Kasumi-1 (cell line): ENCODE measurements at regions not wholly inside any gene's neighbourhood (a gene's known extent, or its start where the extent isn't known, plus 50 kb on each side); places are given as distances from the start of the nearest gene placed in this dataset.

Experiments
- DNase-seq, 2 experiments: peaks; one replicate each; lab custom pipeline; 2025; lab: John Stamatoyannopoulos, UW

DNA sequence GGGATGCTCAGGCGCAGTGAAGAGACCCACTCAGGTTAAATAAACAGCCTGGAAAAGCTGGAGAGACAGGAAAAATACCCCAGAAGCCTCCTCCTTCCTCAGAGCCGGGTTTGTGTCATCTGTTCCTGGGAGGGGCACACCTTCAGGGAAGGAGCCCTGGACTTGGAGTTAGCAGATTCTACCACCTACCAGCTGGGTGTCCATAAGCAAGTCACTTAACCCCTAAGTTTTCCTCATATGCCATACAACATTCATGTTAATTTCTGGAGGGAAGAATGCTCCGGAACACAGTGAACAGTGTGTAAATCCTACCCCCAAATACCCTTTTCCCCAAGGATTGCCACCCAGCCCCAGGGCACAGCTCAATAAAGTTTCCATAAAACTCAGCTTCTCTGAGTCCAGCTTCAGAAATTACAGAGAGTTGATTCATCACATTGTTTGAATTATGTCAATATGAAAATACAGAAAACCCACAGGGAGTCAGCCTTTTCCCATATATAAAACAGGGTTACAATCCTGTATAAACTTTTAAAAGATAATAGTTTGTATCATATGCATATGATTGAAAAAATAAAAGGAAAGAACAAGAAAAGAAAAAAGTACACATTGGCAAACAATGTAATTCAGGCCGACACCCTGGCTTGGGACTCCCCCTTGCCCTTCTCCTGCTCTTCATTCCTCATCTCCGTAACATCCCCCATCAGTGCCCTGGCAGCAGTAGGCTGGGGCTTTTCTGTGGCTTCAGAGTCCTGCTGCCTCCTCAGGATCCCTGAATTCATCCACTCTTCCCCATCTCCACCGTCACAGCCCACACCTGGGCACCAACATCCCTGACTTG lies 291.8 kb upstream of the USP24 start:
- no peak for DNase-seq

DNA sequence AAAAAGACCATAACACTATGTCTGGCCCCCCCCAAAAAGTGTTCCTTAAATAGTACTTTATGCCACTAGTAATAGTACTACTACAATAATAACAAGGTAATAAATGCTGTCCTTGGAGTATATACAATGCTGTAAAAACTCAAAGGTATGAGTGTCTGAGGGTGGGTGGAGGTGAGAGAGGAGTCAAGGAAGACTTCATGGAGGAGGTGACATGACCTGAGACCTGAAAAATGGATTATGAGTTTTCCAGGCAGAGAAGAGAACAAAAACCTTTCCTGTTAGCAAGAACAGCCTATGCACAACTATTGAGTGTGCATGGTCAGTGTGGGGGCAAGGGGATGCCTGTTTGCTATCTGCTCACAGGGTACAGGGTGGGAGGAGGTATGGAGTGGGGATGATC lies 290.2 kb upstream of the USP24 start:
- no peak for DNase-seq

DNA sequence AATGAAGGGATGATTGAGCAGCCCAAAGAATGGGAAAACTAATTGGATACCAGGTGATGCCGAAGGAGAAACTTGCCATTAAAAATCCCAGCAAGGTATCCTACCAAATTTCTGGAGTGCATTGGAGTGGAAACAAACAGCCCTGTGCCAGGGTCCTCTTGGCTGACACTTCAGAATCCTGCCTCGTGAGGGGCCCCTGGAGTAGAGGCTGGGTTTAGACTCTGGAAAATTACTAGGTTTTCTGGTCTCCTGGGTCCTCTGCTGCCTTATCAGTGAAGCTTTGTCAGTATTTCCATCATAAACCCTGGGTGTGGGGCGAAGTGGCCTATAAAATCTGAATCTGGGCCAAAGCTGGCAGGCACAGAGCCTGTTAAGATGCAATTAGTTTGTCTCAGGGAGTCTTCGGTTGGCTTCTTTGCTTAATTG lies 289.2 kb upstream of the USP24 start:
- DNase-seq: no peak

DNA sequence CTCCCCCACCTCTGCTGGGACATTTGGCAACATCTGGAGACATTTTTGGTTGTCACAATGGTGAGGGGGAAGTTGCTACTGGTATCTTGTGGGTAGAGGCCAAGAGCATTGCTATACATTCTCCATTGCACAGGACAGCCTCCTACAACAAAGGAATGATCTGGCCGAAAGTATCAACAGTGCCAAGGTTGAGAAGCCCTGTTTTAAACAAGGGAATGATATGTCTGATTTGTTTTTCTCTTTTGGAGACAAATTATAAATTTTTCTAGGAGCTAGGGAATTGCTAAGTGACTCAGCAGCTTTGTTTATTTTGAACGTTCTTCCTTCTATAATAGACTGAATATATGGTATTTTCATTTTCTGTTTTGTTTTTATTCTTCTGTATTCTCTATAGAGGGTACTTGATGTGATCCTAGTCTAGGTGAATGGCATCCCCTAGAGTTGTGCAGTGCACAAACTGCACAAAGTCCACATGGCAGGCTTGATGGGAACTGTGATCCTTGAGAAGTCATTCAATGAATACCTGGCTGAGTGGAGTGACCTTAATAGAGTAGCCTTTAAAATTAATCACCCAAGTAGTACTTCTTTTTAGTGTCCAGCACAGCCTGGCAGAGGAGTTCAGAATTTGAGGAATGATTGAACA lies 288.6 kb upstream of the USP24 start:
- no peak for DNase-seq

DNA sequence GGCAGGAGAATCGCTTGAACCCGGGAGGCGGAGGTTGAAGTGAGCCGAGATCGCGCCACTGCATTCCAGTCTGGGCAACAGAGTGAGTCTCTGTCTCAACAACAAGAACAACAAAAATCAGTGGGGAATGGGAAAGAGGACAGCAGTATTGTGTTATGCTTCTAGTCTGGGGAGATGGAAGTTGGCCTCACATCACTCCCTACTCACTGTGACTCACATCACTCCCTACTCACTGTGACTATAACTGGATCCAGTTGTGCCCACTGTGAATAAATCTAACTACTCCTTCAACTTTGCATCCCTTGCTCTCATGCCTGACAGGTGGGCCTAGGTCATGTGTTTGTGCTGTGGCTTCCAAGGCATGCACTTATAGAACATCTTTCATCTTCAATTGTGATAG lies 285.4 kb upstream of the USP24 start:
- no peak for DNase-seq

DNA sequence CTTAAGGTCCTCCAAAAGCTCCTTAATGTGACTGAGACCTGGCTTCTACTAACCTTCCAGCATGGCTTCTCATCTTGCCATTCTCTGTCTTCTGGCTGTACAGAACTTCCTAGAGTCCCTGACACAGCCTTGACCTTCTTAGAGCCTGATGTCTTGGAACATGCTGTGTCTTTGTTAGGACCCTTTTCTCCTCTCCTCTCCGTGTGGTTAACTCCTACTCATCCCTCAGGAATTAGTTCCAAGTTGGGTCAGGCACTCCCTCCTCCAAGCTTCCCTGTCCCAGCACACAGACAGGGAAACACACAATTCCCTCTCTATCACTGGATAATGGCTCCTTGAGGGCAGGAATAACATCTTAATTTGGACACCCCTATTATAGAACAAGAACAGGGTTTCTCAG lies 275.4 kb upstream of the USP24 start:
- DNase-seq: no peak

DNA sequence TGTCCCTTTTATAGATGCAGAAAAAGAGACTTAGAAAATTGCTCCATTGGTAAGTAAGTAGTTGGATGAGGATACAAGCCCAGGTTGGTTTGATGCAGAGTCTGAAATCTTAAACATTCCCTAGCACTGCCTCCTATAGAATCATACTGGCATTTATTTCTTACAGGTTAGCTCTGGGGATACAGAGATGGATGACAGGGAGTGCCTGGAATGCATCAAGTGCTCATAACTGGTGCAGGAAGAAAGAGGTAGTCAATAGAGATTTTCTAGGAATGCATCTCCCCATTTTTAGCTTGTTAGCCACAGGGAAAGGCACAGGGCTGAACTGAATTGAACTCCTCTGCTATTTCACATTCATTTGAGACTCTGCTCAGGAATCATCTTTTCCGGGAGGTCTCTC lies 269.0 kb upstream of the USP24 start:
- DNase-seq: no peak

DNA sequence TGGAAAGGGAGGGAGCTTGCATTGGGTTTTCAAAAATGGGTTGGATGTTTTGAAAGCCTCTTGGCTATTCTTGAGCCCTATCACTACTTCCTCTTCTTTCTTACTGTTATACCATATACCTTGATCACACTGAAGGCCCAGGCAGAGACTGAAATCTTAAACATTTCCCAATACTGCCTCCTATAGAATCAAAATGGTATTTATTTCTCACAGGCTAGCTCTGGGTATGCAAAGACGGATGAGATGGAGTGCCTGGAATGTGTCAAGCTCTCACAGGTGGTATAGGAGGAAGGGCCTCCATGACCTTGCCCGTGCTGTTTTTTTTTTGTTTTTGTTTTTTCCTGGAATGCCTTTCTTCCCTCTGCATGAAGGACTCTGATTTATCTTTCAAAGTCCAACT lies 268.4 kb upstream of the USP24 start:
- DNase-seq: peak in 1 of 2 experiments; percentile 9

DNA sequence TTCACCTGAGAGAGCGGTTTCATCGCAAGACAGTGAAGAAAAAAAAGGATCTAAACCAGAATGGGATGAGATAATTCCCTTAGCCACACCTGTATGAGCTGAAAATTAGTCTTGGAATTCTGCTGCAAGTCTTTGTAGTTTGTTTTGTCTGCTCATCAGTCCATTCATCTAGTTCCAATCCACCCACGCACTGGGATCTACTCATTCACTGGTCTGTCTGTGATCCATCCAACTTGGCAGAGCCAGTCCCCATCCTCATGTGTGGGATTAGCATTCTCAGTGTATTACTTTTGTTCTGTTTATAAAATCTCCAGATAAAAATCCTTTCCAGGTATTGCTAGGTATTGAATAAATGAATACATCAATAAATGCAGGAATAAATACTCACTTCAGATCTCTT lies 266.5 kb upstream of the USP24 start:
- no peak for DNase-seq

DNA sequence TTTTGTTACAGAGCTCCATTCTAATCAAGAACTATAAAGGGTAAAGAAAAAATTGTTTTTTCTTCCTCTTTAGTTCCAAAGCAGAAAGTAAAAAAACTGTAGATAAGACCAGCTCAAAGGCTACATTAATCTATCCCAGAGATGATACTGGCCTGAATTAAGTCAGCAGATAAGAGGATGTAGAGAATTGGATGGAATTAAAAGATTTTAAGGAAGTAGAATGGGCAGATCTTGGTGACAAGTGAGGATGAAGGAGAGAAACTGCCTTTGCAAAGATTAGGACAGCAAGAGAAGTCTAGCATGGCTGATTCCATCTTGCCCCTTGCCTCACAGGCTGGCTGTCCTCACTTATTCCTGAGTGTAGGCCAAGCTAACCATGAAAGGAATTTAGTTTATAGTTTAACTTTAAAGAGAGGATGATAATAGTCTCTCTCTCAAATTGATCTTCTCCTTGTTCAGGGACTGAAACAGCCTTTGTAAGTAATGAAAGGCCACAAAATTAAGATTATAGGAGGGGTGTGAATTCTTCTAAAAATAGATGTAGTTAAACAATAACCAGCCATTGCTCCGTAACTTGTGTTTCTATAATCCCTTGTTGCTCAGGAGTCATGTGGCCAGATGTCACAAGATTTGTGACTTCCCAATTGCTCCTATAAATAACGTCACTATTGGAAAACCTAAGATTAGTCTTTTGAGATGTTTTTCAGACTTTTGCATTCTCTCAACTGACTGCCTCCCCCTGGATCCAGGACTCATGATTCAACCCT lies 265.0 kb upstream of the USP24 start:
- DNase-seq: no peak

DNA sequence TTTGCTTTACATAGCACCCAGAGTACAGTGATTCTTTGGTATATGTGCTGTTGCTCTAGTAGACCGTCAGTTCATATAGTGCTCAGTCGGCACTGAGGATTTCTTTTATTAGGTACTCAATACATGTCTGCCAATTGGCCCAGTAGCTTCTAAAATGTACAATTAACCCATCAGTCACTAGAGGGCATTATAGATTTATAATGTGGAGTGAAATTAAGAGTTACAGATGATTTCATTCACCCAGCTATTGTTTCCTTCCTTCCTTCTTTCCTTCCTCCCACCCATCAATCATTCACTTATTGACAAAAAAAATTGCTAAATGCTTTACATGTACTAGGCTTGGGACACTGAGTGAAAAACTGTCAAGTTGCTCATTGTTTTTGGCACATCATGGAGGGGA lies 263.6 kb upstream of the USP24 start:
- peak; percentile 40 to 63 for DNase-seq

DNA sequence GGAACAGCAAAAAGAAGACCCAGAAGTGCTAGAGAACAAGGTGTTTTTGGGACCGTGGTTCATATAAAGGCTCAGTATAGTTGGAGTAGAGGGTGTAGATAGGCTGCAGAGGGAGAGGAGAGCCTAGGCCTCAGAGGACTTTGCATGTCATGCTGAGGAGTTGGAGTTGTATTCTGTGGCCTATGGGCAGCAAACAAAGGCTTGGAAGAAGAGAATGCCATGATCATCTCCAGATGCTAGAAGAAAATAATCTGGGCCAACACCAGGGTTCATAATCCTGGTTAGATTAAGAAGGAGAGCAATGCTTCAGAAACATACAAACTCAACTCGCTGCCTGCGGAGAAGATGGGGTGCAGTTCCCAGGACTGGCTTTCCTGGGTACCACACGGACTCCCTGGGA lies 262.8 kb upstream of the USP24 start:
- DNase-seq: no peak

DNA sequence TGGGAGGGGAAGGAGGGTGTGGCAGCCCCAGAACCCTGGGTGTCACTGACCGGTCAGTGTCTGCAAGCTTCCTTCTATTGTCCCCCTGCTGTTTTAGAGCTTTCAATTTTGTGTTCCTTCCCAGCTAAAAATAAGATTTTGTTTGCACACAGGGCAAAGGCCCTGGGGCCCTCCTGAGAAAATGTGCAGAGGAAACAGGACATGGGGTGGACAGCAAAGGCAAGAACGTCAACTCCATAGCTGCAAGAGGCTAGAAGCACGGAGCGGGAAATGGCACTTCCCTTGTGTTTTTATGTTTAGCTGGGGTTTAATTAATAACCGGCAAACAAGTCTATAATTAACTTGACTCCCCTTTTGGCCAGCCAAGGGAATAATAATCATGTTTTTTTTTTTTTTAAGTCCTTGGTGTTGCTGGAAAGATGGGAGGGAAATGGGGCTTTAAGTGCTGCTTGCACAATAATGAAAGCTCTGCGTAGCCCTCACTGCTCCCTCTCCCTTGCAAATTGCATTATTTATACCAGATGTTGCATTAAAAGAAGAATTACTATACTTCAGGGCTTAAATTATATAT lies 261.4 kb upstream of the USP24 start:
- no peak for DNase-seq

DNA sequence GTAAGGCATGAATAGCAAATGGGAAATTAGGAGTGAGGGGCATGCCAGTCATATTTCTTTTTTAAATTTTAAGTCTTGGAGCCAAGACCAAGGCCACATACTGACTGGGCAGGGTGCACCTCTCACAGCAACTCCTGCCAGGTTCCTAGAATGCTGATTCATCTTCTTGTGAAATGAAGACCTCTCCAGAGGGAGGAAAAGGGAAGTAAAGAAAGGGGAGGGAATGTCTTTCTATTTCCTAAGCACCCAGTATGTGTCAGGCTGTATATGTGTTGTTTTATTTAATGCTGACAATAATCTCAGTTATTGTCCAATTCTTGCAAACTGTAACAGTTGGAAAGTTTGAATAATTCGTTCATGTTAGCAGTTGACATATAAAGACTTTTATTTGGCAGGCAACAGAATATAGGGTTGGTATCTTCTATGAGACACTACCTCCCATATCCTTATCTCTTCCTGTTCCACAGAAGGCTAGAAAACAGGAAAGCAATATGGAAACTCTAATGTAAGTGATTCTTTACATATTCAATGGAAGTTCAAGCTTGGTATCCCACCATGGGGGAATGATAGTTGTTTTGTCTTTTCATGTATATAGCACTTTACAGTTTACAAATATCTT lies 259.1 kb upstream of the USP24 start:
- DNase-seq: peak in 1 of 2 experiments; percentile 1

DNA sequence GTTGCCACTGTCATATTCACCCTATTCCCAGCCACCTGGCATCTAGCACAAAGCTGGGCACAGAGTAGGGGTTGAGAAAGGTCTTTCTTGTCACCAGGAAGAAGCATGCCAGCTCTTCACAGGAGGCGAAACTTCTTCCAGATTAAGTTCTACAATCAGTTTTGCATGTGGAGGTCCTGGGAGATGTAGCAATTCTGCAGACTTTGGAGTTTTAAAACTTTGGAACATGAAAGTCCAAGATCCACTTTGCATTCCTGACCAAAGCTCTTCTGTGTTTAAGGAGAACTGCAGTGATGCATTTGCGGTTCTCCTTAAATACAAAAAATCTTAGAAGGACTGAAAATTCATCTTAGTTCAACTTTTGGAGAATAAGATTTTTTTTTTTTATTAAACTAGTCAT lies 258.5 kb upstream of the USP24 start:
- no peak for DNase-seq

DNA sequence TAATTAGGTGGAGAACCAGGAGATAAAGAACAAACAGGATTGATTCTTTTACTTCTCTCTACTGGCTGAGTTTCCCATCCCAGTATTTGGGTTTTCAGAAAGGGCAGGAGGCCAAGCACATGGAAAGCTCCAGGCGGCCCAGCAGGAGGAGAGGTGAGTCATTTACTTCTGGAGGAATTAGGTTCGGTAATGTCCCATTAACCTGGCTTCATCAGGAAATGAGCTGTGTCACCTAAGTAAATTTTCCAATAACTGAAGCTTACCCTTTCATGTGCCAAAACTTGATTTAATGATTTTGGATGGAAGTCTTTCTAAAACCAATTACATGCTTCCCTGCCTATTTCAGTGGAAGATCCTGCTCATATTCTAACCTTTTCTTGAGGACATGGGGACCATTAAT lies 257.6 kb upstream of the USP24 start:
- DNase-seq: no peak

DNA sequence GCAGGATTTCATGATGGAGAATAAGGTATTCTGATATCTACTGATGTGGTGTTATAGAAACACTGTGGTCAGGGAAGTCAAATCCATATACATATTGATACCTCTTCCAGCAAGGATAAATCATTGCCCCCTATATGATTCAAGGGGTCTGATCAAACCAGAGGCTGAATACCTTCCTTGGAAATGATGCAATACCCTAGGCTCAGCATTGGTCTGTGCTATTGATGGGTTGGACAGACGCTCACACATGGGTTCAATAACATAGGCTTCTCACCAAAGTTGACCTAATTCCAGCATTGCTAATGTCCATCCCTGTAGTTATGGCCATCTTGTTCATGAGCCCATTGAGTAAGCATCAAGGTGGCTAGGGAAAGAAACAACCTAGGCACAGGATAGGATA lies 257.0 kb upstream of the USP24 start:
- DNase-seq: no peak

DNA sequence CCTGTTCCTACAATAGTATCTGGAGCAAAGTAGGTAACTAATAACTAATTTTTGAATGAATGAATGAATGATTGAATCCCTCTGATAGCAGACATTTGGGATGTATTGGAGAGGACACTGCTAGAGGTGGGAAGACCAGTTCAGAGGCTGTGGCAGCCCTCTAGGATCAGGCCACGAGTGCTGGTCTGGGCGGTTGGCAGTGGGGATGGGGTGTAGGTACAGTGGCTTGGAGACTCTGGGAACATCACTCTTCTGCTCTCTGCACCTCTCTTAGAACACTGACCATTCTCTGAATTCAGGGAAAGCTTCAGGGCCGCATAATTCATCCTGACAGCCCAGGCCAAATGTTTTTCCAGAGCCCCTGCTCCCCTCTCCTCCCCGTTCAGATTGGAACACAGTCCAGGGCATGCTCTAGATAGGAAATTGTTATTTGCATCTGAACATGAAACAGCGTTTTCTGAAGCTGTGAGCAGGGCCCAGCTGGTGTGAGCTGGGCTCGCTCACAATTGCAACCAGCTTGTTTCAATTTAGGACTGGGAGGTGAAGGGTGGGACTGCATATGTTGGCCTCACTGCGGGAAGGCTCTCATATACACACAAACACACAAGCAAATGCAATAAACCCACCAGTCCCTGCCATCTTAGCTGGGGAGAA lies 253.1 kb upstream of the USP24 start:
- DNase-seq: no peak

DNA sequence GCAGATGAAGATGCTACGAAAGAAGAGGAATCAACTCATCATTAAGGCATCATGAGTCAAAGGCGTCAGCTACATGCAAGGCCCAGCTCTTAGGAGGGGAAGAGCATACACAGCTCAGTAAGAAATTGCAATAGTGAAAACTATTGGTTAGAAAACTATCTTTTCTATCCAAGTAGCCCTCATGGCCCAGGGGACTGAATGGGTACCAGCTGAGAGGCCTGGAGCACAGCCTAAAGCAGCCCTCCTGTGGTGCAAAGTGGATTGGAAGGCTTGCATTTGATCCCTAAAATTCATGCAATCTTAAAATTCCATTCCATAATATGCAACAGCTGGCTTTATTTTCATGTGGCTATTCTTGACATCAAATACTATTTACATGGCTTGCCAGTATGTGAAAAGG lies 251.8 kb upstream of the USP24 start:
- DNase-seq: no peak

DNA sequence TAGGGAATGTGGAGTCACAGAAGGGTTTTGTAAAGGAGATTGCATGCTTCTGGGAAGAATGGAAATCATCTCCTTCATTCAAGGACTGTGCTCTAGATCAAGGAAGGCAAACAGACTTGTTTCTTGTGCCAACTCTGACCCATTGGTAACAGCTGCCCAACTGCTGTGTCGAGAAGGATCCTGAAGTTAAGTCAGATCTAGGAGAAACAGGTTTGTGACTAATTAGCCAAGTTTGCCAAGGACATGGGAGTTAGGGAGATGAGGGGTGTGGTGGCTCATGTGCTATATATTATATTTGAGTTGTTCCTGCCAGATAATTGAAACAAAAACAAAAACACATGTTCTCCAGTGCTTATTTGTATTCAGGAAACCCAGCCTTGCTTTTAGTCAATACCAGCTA lies 251.2 kb upstream of the USP24 start:
- DNase-seq: no peak

DNA sequence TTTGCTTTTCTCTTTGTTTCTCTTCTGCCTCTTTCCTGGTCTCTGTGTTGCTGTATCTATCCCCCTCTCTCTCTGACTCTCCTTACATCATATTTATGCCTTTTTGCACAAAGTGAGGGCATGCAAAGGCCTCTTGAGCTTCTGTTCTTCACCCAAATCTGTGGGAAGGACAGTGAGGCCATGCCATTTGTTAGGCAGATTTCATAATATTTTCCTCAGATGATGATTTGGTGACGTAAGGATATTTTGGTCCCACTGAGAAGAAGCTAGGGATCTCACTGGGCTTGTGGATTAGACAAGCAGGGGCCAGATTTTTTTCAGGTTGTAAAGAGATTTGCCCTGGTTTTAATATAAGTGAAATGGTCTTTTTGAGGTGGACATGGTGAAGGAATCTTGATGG lies 249.4 kb upstream of the USP24 start:
- DNase-seq: no peak
